NB4 (cell line): ENCODE measurements at regions not wholly inside any gene's neighbourhood (a gene's known extent, or its start where the extent isn't known, plus 50 kb on each side); places are given as distances from the start of the nearest gene placed in this dataset.

Experiments used
- DNase-seq: peaks from one replicate; pipeline ENCODE4 v3.0.0; 2010; ENCODE audit warnings: low read depth
- H3K4me3 ChIP-seq: one replicate; pipeline ENCODE4 v1.5.1; 2011; ENCODE audit warnings: mild to moderate bottlenecking, low read depth, low read length, moderate library complexity
- CTCF ChIP-seq: IDR thresholded peaks from one replicate; pipeline ENCODE4 v1.5.1; 2012; ENCODE audit warnings: low read depth, low read length
- MAX ChIP-seq: IDR thresholded peaks from 2 replicates; pipeline ENCODE4 v1.6.1; 2011; ENCODE audit warnings: low read depth, low read length
- MYC ChIP-seq: IDR thresholded peaks from 2 replicates; pipeline ENCODE4 v1.6.1; 2011; ENCODE audit warnings: low read depth, low read length
- POLR2A ChIP-seq: IDR thresholded peaks from 2 replicates; pipeline ENCODE4 v1.6.1; 2011; ENCODE audit warnings: mild to moderate bottlenecking; ENCODE audit not compliant: insufficient read length; ENCODE audit errors: extremely low read depth

GRCh38 chr3:78249294-78249693 is 1209.4 kb downstream of the ROBO2 start:
- DNase-seq = no peak
- H3K4me3 ChIP-seq = no peak overlapping the region
- TF ChIP-seq MYC (no peak), POLR2A (no peak), CTCF (no peak), MAX (no peak)

GRCh38 chr3:78253860-78254259 is 1214.0 kb downstream of the ROBO2 start:
- no peak for TF ChIP-seq POLR2A
- no peak for TF ChIP-seq CTCF
- TF ChIP-seq MYC = no peak
- TF ChIP-seq MAX = no peak

DNA sequence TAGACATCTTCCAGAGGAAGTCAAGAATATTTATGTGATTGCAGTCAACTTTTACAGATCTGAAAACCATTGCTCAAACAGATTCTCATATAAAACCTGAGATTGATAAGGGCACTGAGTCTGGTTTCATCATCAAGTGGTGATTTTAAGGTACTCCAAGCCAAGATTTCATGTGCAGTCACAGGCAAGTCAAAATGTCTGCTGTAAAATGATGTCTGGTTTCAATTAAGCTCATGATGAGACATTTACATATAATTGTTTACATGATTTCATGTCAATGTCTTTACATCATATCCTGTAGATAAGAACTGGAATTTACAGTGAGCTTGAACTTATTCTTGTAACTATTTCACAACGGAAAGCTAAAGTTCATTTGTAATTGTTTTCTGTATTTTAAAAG is 1215.5 kb downstream of the ROBO2 start:
- no peak for DNase-seq
- no peak overlapping the region for H3K4me3 ChIP-seq
- TF ChIP-seq POLR2A (no peak), MAX (no peak), CTCF (no peak), MYC (no peak)

More at GRCh38 chr3:78253860-78254259, 1214.0 kb downstream of the ROBO2 start:
- H3K4me3 ChIP-seq = no peak overlapping the region
- DNase-seq = no peak

DNA sequence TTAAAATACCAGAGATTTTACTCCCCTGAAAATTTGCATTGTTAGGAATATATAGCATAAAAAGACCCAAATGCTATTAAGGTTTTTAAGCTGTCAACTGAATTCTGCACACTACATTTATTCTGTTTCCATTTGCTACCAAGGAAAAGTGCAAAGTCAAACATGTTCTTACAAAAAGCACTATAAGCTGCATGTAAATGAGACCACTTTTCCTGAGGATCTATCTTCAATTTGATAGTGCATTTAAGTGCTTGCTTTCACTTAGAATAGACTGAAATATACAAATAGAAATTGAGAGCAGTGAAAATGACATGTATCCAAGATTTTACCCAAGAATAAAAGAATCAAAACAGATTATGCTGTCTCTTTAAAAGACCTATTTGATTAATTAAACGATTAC is 1216.2 kb downstream of the ROBO2 start:
- no peak for DNase-seq
- TF ChIP-seq CTCF (no peak), MYC (no peak), POLR2A (no peak), MAX (no peak)

GRCh38 chr3:78257951-78258530 is 1218.1 kb downstream of the ROBO2 start:
- no peak for DNase-seq
- no peak overlapping the region for H3K4me3 ChIP-seq

More for the DNA sequence above, 1216.2 kb downstream of the ROBO2 start:
- no peak overlapping the region for H3K4me3 ChIP-seq

More at GRCh38 chr3:78257951-78258530, 1218.1 kb downstream of the ROBO2 start:
- TF ChIP-seq MYC (no peak), CTCF (no peak), POLR2A (no peak), MAX (no peak)
